Upper lobe of right lung (tissue), 1 donor: ENCODE measurements at regions not wholly inside any gene's neighbourhood (a gene's known extent, or its start where the extent isn't known, plus 50 kb on each side); places are given as distances from the start of the nearest gene placed in this dataset.
"Not testable (repeated sequence)": the region's sequence is repeated elsewhere in the genome, so short reads cannot be mapped to it uniquely, and the experiment has no call there.

Experiments used
- ATAC-seq: fragments of 200-7000 bp; cut with Tn5 transposase; one replicate; pipeline ENCODE4 v1.9.1; 2020; ENCODE audit warnings: mild to moderate bottlenecking, moderate library complexity
- DNase-seq: peaks from one replicate; pipeline ENCODE4 v3.0.0-alpha.2; 2020
- H3K27ac ChIP-seq: fragments of 200-600 bp; one replicate; pipeline ENCODE4 v1.8.0; 2022
- H3K27me3 ChIP-seq: fragments of 200-600 bp; one replicate; pipeline ENCODE4 v1.8.0; 2022; ENCODE audit warnings: mild to moderate bottlenecking
- H3K36me3 ChIP-seq: fragments of 200-600 bp; one replicate; pipeline ENCODE4 v1.8.0; 2022
- H3K4me1 ChIP-seq: fragments of 200-600 bp; one replicate; pipeline ENCODE4 v1.8.0; 2022
- H3K4me3 ChIP-seq: fragments of 200-600 bp; one replicate; pipeline ENCODE4 v1.8.0; 2022; ENCODE audit warnings: mild to moderate bottlenecking
- H3K9me3 ChIP-seq: fragments of 200-600 bp; one replicate; pipeline ENCODE4 v1.8.0; 2022
- intact Hi-C: fragments of 100-400 bp; cut with DNase I; formaldehyde crosslinking; loops from one replicate; pipeline ENCODE4 v1.11.0; 2022
- TF ChIP-seq, protein P1 (sequence below): fragments of 200-600 bp; IDR thresholded peaks from one replicate; pipeline ENCODE4 v1.8.0; 2022; ENCODE audit warnings: antibody characterized with exemption
- donor health status: DM: no; HTN: yes; CAD: no; lungs with severe emphysema.

DNA sequence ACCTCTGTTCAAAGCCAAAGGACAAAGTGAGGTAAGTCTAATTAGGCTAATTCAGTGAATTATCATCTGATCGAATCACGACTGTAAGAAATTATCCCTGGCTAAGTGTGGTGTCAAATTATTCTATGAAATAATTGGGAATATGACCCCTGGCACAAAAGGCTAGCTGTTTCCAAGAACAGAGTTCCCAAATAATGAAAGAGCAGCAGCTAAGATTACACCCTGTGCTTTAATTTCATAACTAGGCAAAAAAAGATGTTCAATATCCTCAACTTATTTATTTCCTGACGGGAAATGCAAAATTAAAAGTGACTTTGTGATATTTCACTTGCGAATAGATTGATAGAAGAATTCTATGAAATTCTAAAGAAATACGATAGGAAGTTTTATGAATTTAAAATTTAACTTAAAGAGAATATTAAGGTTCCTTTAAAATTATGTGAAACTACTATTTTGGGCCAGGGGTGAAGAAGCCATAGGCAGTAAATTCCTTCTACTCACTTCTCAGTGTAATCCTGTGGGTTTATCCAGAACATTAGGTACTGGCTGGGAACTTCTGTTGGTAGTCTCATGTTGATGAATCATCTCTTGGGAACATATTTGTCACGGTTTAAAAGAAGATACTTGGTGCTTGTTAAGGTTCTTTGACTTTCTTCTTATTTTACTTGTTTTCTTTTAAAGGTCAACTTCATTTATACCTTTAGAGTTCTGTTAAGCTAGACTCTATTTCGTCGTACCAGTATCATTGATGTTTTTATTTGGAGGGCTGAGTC, 148.5 kb downstream of the POLR1F start:
- no peak for ATAC-seq
- no peak overlapping the region for H3K4me3 ChIP-seq
- intact Hi-C loops: no loop called here
- TF ChIP-seq, protein P1, sequence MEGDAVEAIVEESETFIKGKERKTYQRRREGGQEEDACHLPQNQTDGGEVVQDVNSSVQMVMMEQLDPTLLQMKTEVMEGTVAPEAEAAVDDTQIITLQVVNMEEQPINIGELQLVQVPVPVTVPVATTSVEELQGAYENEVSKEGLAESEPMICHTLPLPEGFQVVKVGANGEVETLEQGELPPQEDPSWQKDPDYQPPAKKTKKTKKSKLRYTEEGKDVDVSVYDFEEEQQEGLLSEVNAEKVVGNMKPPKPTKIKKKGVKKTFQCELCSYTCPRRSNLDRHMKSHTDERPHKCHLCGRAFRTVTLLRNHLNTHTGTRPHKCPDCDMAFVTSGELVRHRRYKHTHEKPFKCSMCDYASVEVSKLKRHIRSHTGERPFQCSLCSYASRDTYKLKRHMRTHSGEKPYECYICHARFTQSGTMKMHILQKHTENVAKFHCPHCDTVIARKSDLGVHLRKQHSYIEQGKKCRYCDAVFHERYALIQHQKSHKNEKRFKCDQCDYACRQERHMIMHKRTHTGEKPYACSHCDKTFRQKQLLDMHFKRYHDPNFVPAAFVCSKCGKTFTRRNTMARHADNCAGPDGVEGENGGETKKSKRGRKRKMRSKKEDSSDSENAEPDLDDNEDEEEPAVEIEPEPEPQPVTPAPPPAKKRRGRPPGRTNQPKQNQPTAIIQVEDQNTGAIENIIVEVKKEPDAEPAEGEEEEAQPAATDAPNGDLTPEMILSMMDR: no peak
- no peak overlapping the region for H3K27ac ChIP-seq
- H3K36me3 ChIP-seq: no peaks in the 10 kb centered on the region
- no peaks in the 10 kb centered on the region for H3K9me3 ChIP-seq
- no peaks in the 10 kb centered on the region for H3K4me1 ChIP-seq
- no peaks in the 10 kb centered on the region for H3K27me3 ChIP-seq
- no peak for DNase-seq

DNA sequence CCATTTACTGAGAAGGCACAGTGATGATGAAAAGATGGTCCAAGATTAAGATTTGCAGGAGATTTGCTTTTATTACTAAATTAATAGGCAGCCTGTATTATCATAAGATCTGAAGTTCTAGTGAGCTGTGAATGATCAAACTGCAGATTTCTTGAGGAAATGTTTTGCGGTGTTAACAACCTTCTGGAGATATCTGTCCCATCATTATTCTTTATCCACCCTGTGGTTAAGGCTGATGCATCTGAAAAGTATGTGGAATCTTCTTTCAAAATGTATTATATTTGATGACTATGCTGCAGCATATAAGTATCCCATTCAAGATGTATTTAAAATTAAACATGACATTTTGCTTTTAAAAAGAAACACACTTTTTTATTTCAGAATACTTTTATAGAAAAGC, 150.3 kb downstream of the POLR1F start:
- intact Hi-C loops: no loop called here
- DNase-seq (no peak), ATAC-seq (no peak)
- Histone ChIP-seq H3K9me3 (no peaks in the 10 kb centered on the region), H3K27ac (no peak overlapping the region), H3K36me3 (no peaks in the 10 kb centered on the region), H3K4me3 (no peak overlapping the region), H3K27me3 (no peaks in the 10 kb centered on the region), H3K4me1 (no peaks in the 10 kb centered on the region)
- TF ChIP-seq, protein P1: no peak

DNA sequence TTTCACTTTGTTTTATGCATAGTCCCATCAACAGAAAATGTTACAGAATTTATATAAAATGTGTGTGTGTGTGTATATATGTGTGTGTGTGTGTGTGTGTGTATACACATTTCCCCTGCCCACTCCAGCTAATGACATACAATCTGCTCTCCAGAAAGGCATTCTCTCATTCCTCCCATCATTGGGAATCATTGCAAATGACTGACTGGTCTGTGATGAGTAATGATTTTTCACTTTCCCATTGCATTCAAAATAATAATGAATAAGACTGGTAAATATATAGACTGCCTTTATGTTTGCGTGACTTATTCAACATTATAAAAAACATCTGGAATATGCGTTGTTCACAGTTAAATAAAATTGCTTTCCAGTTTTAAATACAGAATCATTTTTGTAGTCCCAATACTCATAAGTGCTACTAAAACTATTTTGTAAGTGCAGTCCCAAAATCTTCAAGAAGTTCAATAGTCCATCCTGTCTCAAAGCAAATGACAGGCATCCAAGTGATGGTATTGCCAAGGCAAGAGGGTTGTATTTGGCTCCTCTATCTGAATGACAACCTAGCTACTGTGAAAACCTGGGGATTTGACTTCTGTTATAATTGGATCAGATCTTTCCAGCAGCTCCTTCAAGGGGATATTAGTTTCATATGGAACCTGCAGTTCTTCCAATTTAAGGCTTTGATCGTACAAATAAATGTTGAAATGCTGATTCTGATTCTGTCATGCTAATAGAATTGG, 150.9 kb downstream of the POLR1F start:
- H3K27me3 ChIP-seq: no peaks in the 10 kb centered on the region
- H3K36me3 ChIP-seq: no peaks in the 10 kb centered on the region
- TF ChIP-seq, protein P1: no peak
- no peak overlapping the region for H3K27ac ChIP-seq
- DNase-seq (no peak), ATAC-seq (no peak)
- H3K4me3 ChIP-seq: no peak overlapping the region
- H3K4me1 ChIP-seq: no peaks in the 10 kb centered on the region
- intact Hi-C loops: no loop called here
- no peaks in the 10 kb centered on the region for H3K9me3 ChIP-seq

DNA sequence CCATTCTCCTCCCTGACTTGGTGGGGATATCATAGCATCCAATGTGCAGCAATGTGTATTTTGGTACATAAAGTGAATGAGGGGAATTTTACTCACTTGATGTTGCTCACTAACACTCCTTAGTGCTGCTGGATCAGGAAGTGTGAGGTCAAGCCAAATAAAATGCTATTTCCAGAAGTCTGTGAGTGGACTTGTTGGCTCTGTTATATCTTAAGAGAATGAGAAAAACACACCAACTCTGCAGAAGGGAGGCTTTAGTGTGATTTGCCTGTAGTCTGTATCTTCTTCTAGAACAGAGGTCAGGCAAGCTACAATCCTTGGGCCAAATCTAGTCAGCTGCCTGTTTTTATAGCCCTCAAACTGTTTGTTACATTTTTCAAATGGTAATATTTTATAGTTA, 154.3 kb downstream of the POLR1F start:
- H3K9me3 ChIP-seq: no peaks in the 10 kb centered on the region
- no peaks in the 10 kb centered on the region for H3K27me3 ChIP-seq
- TF ChIP-seq, protein P1: no peak
- intact Hi-C loops: no loop called here
- no peak for ATAC-seq
- no peak overlapping the region for H3K27ac ChIP-seq
- no peak for DNase-seq
- H3K4me1 ChIP-seq: no peaks in the 10 kb centered on the region
- no peak overlapping the region for H3K4me3 ChIP-seq
- H3K36me3 ChIP-seq: no peaks in the 10 kb centered on the region

DNA sequence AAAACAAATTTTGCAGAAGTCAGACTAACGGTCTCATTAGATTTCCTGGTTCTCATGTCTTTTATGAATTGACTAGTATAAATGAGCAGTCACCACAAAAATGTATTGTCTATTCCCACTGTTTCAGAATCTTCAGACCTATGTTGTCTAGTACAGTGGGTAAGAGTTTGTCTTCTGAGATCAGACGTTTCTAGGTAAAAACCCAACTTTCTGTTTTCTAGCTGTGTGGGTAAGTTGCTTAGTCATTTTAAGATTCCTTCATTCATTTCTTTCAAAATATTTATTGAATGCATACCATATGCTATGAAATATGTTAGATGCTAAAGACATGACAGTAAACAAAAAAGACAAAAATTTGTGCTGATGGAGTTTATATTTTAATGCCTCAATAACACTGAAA, 156.3 kb downstream of the POLR1F start:
- no peaks in the 10 kb centered on the region for H3K27me3 ChIP-seq
- H3K27ac ChIP-seq: no peak overlapping the region
- TF ChIP-seq, protein P1: no peak
- intact Hi-C loops: no loop called here
- DNase-seq: no peak
- H3K4me3 ChIP-seq: no peak overlapping the region
- no peak for ATAC-seq
- H3K4me1 ChIP-seq: no peaks in the 10 kb centered on the region
- no peaks in the 10 kb centered on the region for H3K9me3 ChIP-seq
- no peaks in the 10 kb centered on the region for H3K36me3 ChIP-seq

- DNase-seq, H3K9me3 ChIP-seq, H3K27me3 ChIP-seq, H3K27ac ChIP-seq, ATAC-seq, intact Hi-C loops, H3K4me3 ChIP-seq, H3K4me1 ChIP-seq, H3K36me3 ChIP-seq: not testable (repeated sequence)
These were observed 159.6 kb downstream of the POLR1F start for GRCh38 chr7:19549246-19549645.
